Spleen (tissue), 11 donors: ENCODE measurements at regions not wholly inside any gene's neighbourhood (a gene's known extent, or its start where the extent isn't known, plus 50 kb on each side); places are given as distances from the start of the nearest gene placed in this dataset.

Source experiments
- DNase-seq: peaks from one replicate; pipeline ENCODE4 v3.0.0-alpha.2; 2020
- H3K27ac ChIP-seq, 8 donors: fragments of 200-600 bp; sonication (generic) in 7 of 8; 1 replicate in 4 of 8; 2 replicates in 4 of 8; pipeline versions ENCODE4 v1.5.0 to v1.8.0; 2016 to 2021; ENCODE audit warnings: inconsistent platforms in 4 of 8, mild to moderate bottlenecking in 4 of 8, moderate library complexity in 1 of 8
- H3K27me3 ChIP-seq, 7 donors: fragments of 200-600 bp; sonication (generic) in 6 of 7; replicated peaks in 1 of 7; 1 replicate in 4 of 7; 2 replicates in 3 of 7; pipeline versions ENCODE4 v1.5.0 to v1.8.0; 2016 to 2021; ENCODE audit warnings: inconsistent platforms in 3 of 7, mild to moderate bottlenecking in 1 of 7
- H3K36me3 ChIP-seq, 6 donors: fragments of 200-600 bp; sonication (generic) in 5 of 6; 1 replicate in 4 of 6; 2 replicates in 2 of 6; pipeline versions ENCODE4 v1.5.0 to v1.8.0; 2016 to 2021; ENCODE audit warnings: inconsistent platforms in 2 of 6
- H3K4me1 ChIP-seq, 6 donors: fragments of 200-600 bp; sonication (generic) in 5 of 6; 1 replicate in 3 of 6; 2 replicates in 3 of 6; pipeline versions ENCODE4 v1.5.0 to v1.8.0; 2016 to 2021; ENCODE audit warnings: inconsistent platforms in 3 of 6
- H3K4me3 ChIP-seq, 8 donors: fragments of 200-600 bp; sonication (generic) in 7 of 8; 1 replicate in 4 of 8; 2 replicates in 4 of 8; pipeline versions ENCODE4 v1.5.0 to v1.8.0; 2016 to 2021; ENCODE audit warnings: inconsistent platforms in 4 of 8, mild to moderate bottlenecking in 4 of 8, moderate library complexity in 2 of 8
- H3K9me3 ChIP-seq, 8 donors: fragments of 200-600 bp; sonication (generic) in 7 of 8; 1 replicate in 4 of 8; 2 replicates in 4 of 8; pipeline versions ENCODE4 v1.5.0 to v1.8.0; 2016 to 2021; ENCODE audit warnings: inconsistent platforms in 4 of 8
- POLR2A ChIP-seq, 3 donors: fragments of 450-650 bp; IDR thresholded peaks; one replicate each; pipeline ENCODE4 v1.5.1; 2017; ENCODE audit warnings: antibody characterized with exemption in 3 of 3, mild to moderate bottlenecking in 1 of 3
- POLR2AphosphoS5 ChIP-seq, 3 donors: sonication (generic); formaldehyde crosslinking; IDR thresholded peaks; one replicate each; pipeline ENCODE4 v1.5.1; 2017; ENCODE audit warnings: antibody characterized with exemption in 3 of 3
- WGBS, 5 donors: extraction: QIAGEN DNeasy Blood & Tissue Kit in 3 of 5; methylation state at CpG; one replicate each; pipeline versions ENCODE4 v1.1.5 to v1.1.7; 2013 to 2018; 5-methylcytosine and 5-hydroxymethylcytosine counted together
- intact Hi-C: fragments of 100-400 bp; cut with DNase I; formaldehyde crosslinking; loops from one replicate; pipeline ENCODE4 v1.15.0; 2023; ENCODE audit warnings: low total_unique reads
- TF ChIP-seq, protein P1 (sequence below), 11 experiments: fragments of 200-600 bp in 7 of 11; fragments of 450-650 bp in 4 of 11; sonication (generic) in 4 of 11; IDR thresholded peaks in 8 of 11; conservative IDR thresholded peaks in 3 of 11; 1 replicate in 7 of 11; 2 replicates in 4 of 11; pipeline versions ENCODE4 v1.4.0 to v1.8.0; 2016 to 2021; ENCODE audit warnings: antibody characterized with exemption in 11 of 11, inconsistent platforms in 4 of 11, mild to moderate bottlenecking in 1 of 11
- donor health status: healthy with polysubstance abuse.
- donor health status: DM: no; HTN: no; CAD: no; lungs with moderate emphysema.
- donor health status: DM: no; HTN: no; CAD: no.
- donor health status: Bipolar disorder and iron deficiency.
- donor health status: healthy.
- donor health status: DM: no; HTN: no; CAD: no.
- donor health status: DM: yes; HTN: yes; CAD: no.

DNA sequence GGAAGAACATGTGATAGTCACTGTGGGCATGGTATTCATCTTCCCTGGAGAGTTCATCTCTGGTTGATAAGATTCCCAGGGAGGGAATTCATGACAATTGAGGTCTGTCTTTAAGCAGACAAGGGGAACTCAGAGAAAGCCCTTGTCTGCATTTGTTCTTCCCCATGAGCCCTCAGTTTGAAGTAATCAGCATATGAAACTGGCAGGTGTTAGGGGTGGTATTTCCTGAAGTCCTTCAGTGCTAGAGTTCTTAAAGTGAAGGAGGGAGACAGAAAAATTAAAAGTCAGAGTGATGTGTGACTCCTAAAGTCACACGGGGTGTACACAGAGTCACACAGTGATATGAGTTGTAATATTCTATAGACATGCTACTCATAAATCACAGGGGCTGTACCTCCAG, 60.6 kb upstream of the SYK start:
- TF ChIP-seq POLR2AphosphoS5 (IDR thresholded peaks at IDR 0.05) = no peak
- TF ChIP-seq POLR2A (IDR thresholded peaks at IDR 0.05) = no peak
- TF ChIP-seq, protein P1, sequence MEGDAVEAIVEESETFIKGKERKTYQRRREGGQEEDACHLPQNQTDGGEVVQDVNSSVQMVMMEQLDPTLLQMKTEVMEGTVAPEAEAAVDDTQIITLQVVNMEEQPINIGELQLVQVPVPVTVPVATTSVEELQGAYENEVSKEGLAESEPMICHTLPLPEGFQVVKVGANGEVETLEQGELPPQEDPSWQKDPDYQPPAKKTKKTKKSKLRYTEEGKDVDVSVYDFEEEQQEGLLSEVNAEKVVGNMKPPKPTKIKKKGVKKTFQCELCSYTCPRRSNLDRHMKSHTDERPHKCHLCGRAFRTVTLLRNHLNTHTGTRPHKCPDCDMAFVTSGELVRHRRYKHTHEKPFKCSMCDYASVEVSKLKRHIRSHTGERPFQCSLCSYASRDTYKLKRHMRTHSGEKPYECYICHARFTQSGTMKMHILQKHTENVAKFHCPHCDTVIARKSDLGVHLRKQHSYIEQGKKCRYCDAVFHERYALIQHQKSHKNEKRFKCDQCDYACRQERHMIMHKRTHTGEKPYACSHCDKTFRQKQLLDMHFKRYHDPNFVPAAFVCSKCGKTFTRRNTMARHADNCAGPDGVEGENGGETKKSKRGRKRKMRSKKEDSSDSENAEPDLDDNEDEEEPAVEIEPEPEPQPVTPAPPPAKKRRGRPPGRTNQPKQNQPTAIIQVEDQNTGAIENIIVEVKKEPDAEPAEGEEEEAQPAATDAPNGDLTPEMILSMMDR (IDR thresholded peaks at IDR 0.05 in 8 of 11, conservative IDR thresholded peaks at IDR 0.05 in 3 of 11) = no peak
- intact Hi-C loops = no loop called here
- H3K4me1 ChIP-seq = no peaks in the 10 kb centered on the region
- DNase-seq = no peak
- peaks cover 0 to 29% (median 22%) of the 10 kb centered on the region in 8 donors for H3K9me3 ChIP-seq
- H3K4me3 ChIP-seq = no peak overlapping the region
- no peak overlapping the region for H3K27ac ChIP-seq
- H3K27me3 ChIP-seq = no peaks in the 10 kb centered on the region
- no peaks in the 10 kb centered on the region for H3K36me3 ChIP-seq
- WGBS, 5 donors = 54 to 76% (median 70%) methylated on average over 1 of the region's 1 CpG

DNA sequence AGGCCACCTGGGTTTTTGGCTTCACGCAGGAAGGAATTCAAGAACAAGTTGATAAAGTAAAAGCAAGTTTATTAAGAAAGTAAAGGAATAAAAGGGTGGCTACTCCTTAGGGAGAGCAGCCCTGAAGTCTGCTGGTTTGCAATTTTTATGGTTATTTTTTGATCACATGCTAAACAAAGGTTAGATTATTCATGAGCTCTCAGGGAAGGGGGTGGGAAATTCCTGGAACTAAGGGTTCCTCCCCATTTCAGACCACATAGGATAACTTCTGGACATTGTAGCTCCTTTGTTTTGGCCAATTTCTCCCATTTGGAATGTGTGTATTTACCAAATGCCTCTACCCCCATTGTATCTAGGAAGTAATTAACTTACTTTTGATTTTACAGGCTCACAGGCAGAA, 63.9 kb upstream of the SYK start:
- Histone ChIP-seq H3K27me3 (no peaks in the 10 kb centered on the region), H3K36me3 (no peaks in the 10 kb centered on the region), H3K4me3 (no peak overlapping the region), H3K9me3 (peaks cover 0 to 29% (median 22%) of the 10 kb centered on the region in 8 donors), H3K4me1 (no peaks in the 10 kb centered on the region), H3K27ac (no peak overlapping the region)
- 77 to 90% (median 86%) methylated on average over 1 of the region's 1 CpG for WGBS, 5 donors
- DNase-seq = no peak
- TF ChIP-seq POLR2A (IDR thresholded peaks at IDR 0.05) (no peak), POLR2AphosphoS5 (IDR thresholded peaks at IDR 0.05) (no peak)
- TF ChIP-seq, protein P1 (IDR thresholded peaks at IDR 0.05 in 8 of 11, conservative IDR thresholded peaks at IDR 0.05 in 3 of 11) = no peak
- intact Hi-C loops = no loop called here

DNA sequence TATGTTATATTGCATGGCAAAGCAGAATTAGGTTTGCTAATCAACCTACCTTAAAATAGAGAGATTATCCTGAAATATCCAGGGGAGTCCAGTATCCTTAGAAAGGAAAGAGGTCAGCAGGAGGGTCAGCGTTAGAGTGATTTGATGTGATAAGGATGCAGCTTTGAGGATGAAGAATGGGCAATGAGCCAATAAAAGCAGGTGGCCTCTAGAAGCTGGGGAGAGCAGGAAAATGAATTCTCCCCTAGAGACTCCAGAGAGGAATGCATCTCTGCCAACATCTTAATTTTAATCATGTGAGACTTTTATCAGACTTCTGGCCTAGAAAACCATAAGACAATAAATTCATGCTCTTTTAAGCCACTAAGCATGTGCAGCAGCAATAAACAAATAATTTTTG, 65.7 kb upstream of the SYK start:
- Histone ChIP-seq H3K27me3 (no peaks in the 10 kb centered on the region), H3K27ac (no peak overlapping the region), H3K4me1 (no peaks in the 10 kb centered on the region), H3K4me3 (no peak overlapping the region), H3K36me3 (no peaks in the 10 kb centered on the region), H3K9me3 (peaks cover 0 to 29% (median 22%) of the 10 kb centered on the region in 8 donors)
- 47 to 66% (median 57%) methylated on average over 1 of the region's 1 CpG for WGBS, 5 donors
- no peak for TF ChIP-seq POLR2A (IDR thresholded peaks at IDR 0.05)
- TF ChIP-seq, protein P1 (IDR thresholded peaks at IDR 0.05 in 8 of 11, conservative IDR thresholded peaks at IDR 0.05 in 3 of 11) = no peak
- no peak for TF ChIP-seq POLR2AphosphoS5 (IDR thresholded peaks at IDR 0.05)
- DNase-seq = no peak
- intact Hi-C loops = no loop called here

DNA sequence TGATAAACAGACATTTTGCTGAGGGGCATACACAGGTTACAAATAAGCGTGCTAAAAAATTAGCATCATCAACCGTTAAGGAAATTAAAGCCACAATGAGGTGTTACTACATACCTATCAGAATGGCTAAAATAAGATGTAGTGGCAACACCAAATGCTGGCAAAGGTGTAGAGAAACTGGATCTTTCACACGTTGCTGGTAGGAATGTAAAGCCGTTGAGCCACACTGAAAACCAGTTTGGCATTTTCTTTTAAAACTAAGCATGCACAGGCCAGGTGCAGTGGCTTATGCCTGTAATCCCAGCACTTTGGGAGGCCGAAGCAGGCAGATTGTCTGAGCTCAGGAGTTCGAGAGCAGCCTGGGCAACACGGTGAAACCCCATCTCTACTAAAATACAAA, 67.0 kb upstream of the SYK start:
- 87 to 94% (median 89%) methylated on average over 7 of the region's 7 CpGs for WGBS, 5 donors
- Histone ChIP-seq H3K27ac (no peak overlapping the region), H3K9me3 (peaks cover 0 to 22% (median 14%) of the 10 kb centered on the region in 8 donors), H3K4me1 (no peaks in the 10 kb centered on the region), H3K4me3 (no peak overlapping the region), H3K36me3 (no peaks in the 10 kb centered on the region), H3K27me3 (peaks cover 0 to 9% (median 0%) of the 10 kb centered on the region in 7 donors)
- intact Hi-C loops = no loop called here
- no peak for DNase-seq
- TF ChIP-seq POLR2A (IDR thresholded peaks at IDR 0.05) (no peak), POLR2AphosphoS5 (IDR thresholded peaks at IDR 0.05) (no peak)
- TF ChIP-seq, protein P1 (IDR thresholded peaks at IDR 0.05 in 8 of 11, conservative IDR thresholded peaks at IDR 0.05 in 3 of 11) = no peak
